HG03103 (cell line): ENCODE measurements at regions not wholly inside any gene's neighbourhood (a gene's known extent, or its start where the extent isn't known, plus 50 kb on each side); places are given as distances from the start of the nearest gene placed in this dataset.
"Not testable (repeated sequence)": the region's sequence is repeated elsewhere in the genome, so short reads cannot be mapped to it uniquely, and the experiment has no call there.

ENCODE experiments used
- ATAC-seq: cut with Tn5 transposase; IDR thresholded peaks from one replicate; pipeline ENCODE4 v1.9.1; 2021; ENCODE audit warnings: low read depth; ENCODE audit not compliant: unreplicated experiment

- ATAC-seq, result no peak
These were observed 153.1 kb upstream of the MEOX2 start for GRCh38 chr7:15839416-15840100.

DNA sequence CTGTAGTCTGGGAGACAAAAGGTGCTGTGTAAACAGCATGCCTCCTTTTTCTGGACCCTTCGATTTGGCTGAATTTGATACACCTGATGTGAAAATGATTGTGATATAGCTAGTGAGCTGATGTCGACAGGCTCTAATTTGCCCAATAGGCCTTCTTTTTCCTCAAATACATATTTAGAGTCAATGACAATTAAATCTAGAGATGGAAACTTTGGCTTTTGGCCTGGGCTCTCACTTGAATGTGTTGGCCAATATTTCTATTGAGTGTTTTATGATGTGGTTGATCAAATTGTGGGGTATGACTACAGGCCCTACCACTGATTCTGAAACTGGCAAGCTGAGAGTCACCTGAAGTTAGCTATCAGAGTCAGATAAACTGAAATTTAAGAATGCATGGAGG, 151.8 kb upstream of the MEOX2 start:
- ATAC-seq, result no peak

DNA sequence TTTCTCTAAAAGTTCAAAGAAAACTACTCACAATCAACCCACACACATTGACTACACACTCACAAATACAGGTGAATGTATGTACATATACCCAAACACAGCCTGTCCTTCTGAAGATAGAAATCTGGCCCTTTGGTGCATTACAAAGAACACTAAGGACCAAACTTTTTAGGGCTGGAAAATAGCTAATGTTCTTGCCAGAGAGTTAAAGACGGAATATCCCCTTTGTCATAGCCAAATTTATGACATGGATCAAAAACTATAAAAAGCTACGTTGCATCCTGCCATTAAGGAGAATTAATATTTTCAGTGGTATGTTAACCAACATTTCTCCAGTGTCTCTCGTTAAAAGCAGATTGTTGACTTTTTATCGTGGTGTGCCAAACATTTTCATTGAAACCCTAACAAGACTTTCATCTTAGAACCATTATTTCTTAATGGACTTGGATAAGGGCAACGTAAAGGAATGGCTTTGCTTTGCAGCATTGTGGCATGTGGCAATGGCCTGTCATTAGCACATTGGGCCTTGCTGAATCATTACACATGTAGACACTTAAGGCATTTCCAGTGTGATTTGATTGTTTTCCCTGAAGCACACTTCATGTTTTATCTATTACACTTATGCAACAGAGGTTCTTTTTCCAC, 150.9 kb upstream of the MEOX2 start:
- ATAC-seq, result no peak

DNA sequence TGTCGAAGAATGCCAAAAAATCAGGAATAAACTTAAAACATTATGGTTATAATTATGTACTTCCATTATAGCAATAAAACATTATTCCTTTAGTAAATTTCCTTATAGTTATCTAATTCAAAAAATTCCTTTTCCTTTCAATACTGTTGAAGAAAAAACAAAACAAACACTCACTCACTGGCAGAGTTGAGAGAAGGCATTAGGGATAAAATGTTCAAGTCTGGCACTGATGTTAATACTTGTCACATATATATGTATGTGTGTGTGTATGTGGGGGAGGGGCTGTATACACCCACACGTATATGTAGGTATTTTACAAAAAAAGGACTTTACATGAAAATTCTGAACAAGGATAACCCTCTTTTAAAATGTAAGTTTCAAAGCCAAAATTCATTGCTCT, 150.2 kb upstream of the MEOX2 start:
- no peak for ATAC-seq

DNA sequence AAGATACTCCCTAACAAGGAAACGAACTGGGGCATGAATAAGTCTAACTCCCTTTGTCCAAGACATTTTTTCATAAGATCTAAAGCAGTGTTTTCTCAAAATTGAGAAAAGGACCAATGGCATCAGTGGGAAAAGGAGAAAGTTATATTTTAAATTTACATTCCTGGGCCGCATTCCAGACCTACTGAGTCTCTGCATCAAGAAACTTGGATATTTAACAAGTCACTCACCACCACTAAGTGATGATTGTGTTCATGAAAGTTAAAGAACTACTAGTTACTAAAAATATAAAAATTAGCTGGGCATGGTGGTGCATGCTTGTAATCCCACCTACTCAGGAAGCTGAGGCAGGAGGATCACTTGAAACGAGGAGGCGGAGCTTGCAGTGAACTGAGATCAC, 149.6 kb upstream of the MEOX2 start:
- no peak for ATAC-seq

GRCh38 chr7:15834446-15834845, 148.0 kb upstream of the MEOX2 start:
- ATAC-seq, result no peak

DNA sequence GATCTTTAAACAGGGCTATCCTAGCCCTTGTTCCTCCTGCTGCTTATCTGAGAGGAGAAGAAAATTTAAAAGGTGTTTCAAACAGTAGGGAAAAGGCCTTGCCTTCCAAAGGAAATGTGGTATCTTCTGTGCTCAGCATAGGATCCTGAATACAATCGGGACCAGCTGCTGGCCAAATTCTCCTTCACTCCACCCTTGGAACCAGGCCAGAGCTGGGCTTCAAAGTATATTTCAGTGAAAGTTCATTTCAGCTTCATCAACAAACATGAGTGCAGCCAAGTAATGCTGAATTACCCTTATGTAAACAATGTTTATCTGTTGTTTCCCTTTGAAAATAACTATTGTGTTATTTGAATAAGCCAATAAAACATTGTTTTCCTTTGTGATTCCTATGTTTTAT, 146.5 kb upstream of the MEOX2 start:
- ATAC-seq, result no peak

GRCh38 chr7:15831606-15832005, 145.1 kb upstream of the MEOX2 start:
- ATAC-seq, result no peak

DNA sequence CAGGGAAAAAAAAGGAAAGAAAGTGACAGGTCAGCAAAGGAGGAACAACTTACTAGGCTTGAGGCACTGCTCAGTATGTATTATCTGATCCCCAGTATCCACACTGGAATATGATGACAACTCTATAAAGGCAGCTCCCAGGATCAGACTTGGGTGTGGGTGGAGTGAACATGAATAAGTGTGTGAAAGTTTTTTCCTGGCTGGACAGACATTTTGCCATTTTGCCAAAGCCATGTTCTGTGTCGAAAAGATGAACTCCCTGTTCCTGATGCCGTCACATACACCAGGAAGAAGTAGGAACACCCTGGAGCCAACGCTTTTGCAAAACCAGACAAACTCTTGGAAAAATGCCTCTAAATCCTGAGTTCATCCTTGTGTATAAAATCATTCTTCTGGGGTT, 143.2 kb upstream of the MEOX2 start:
- ATAC-seq, result no peak

GRCh38 chr7:15828881-15829280, 142.4 kb upstream of the MEOX2 start:
- no peak for ATAC-seq

DNA sequence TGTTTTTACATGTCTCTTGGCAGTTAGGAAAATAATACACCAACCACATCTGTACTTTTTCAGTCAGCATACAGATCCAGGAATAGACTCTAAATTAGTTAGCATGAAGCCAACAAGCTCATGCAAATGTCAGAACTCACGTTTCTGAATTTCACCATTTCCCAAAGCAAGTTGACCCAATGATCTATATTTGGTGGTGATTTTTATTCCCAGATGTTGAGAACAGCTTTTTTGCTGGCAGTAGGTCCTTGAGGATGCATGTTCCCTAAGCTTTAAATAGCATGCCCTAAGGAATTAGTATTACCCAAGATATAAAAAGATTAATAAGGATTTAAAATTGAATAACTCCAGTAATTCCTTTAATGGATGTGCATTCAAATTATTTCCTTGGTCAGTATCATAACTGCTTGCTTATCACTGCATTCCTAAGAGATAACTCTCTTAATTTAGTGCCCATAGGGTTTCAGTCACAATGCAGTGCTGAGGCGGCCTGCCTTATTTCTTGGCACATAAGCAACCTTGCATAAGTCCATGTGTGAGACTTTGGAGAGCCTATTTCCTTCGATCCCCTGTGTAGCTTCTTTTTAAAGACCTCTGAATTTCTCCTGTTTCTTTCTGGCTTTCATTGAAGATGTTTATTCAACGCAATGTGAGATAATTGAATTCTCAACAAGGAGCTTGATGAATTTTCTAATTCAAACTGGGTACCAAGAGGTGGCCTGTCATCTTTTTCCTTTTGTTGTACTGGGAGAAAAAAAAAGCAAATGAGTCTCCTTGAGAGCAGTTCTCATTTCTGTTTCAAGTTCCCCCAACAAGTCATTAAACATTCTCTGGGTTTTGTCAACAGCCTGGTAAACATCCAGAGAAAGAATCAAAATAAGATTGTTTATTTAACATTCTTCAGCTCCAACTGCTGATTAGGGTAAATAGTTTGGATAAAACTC, 135.3 kb upstream of the MEOX2 start:
- no peak for ATAC-seq

- no peak for ATAC-seq
These were observed 133.8 kb upstream of the MEOX2 start for GRCh38 chr7:15820319-15820718.

- ATAC-seq, result no peak
These were observed 130.4 kb upstream of the MEOX2 start for GRCh38 chr7:15816835-15817426.

- no peak for ATAC-seq
These were observed 127.0 kb upstream of the MEOX2 start for GRCh38 chr7:15813448-15813847.

DNA sequence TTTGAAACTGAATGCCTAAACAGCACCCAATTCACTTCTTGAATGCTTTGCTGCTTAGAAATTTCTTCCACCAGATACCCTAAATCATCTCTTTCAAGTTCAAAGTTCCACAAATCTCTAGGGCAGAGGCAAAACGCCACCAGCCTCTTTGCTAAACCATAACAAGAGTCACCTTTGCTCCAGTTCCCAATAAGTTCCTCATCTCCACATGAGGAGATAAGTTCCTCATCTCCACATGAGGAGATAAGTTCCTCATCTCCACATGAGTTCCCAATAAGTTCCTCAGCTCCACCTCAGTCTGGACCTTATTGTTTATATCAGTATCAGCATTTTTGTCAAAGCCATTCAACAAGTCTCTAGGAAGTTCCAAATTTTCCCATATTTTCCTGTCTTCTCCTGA, 123.9 kb upstream of the MEOX2 start:
- not testable (repeated sequence) for ATAC-seq

DNA sequence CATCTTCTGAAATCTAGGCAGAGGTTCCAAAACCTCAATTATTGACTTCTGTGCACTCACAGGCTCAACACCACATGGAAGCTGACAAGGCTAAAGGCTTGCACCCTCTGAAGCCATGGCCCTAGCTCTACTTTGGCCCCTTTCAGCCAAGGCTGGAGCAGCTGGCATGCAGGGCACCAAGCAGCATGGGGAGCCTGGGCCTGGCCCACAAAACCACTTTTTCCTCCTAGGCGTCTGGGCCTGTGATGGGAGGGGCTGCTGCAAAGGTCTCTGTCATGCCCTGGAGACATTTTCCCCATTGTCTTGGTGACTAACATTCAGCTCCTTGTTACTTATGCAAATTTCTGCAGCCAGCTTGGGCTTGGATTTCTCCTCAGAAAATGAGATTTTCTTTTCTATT, 123.5 kb upstream of the MEOX2 start:
- not testable (repeated sequence) for ATAC-seq

- ATAC-seq, result no peak
These were observed 119.4 kb upstream of the MEOX2 start for GRCh38 chr7:15805891-15806290.

GRCh38 chr7:15802425-15802824, 115.9 kb upstream of the MEOX2 start:
- no peak for ATAC-seq

DNA sequence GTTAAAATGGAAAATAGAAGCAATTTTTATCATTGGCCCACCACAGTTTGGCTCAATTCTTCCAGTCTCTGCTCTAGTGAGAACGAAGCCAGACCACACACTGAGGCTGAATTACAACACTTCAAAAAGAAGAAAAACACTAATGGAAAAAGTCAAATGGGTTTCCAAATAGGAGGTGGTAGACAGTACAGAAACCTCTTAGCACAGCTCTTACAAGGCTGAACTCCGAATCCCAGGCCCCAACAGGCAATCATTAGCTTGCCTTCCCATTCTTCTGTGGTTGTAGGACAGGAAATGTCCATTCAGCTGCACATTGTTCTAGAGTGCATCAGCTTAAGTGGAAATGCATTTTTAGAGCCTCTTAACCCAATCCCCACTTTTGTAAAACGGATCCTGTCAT, 115.1 kb upstream of the MEOX2 start:
- ATAC-seq, result no peak

GRCh38 chr7:15801041-15801440, 114.6 kb upstream of the MEOX2 start:
- ATAC-seq, result no peak

- ATAC-seq, result no peak
These were observed 111.6 kb upstream of the MEOX2 start for GRCh38 chr7:15798081-15798480.
